Fibroblast of the aortic adventitia (primary cell): ENCODE measurements at regions not wholly inside any gene's neighbourhood (a gene's known extent, or its start where the extent isn't known, plus 50 kb on each side); places are given as distances from the start of the nearest gene placed in this dataset.
"Not testable (repeated sequence)": the region's sequence is repeated elsewhere in the genome, so short reads cannot be mapped to it uniquely, and the experiment has no call there.

Experiments used
- DNase-seq: peaks from one replicate; pipeline ENCODE4 v3.0.0-alpha.2; 2010; ENCODE audit warnings: low read depth
- H3K4me3 ChIP-seq: 2 replicates; pipeline ENCODE4 v1.5.1; 2011; ENCODE audit warnings: low read depth, mild to moderate bottlenecking, control low read depth, low read length, moderate library complexity
- TF ChIP-seq, protein P1 (sequence below): IDR thresholded peaks from 2 replicates; pipeline ENCODE4 v1.5.1; 2011; ENCODE audit warnings: mild to moderate bottlenecking, low read length, control low read depth, inconsistent platforms; ENCODE audit not compliant: insufficient read depth

DNA sequence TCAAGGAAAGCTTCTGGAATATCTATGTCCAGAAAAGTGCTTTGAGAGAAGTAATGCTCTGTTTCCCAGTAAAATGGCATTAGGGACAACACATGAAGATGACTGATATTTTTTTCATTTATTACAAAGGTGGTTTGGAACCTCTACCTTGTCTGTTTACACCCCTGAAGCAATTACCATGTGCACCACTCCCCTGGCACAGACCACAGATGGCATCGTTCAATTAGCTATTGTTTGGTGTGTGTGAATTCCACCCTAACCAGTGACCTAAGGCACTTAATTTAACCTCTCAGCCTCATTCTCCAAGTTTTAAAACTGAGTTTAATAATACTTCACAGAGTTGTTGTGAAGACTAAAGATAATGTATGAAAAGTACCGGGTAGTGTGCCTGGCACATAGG is 127.6 kb upstream of the BMAL1 start:
- TF ChIP-seq, protein P1, sequence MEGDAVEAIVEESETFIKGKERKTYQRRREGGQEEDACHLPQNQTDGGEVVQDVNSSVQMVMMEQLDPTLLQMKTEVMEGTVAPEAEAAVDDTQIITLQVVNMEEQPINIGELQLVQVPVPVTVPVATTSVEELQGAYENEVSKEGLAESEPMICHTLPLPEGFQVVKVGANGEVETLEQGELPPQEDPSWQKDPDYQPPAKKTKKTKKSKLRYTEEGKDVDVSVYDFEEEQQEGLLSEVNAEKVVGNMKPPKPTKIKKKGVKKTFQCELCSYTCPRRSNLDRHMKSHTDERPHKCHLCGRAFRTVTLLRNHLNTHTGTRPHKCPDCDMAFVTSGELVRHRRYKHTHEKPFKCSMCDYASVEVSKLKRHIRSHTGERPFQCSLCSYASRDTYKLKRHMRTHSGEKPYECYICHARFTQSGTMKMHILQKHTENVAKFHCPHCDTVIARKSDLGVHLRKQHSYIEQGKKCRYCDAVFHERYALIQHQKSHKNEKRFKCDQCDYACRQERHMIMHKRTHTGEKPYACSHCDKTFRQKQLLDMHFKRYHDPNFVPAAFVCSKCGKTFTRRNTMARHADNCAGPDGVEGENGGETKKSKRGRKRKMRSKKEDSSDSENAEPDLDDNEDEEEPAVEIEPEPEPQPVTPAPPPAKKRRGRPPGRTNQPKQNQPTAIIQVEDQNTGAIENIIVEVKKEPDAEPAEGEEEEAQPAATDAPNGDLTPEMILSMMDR = no peak
- no peak for DNase-seq
- no peak overlapping the region for H3K4me3 ChIP-seq

DNA sequence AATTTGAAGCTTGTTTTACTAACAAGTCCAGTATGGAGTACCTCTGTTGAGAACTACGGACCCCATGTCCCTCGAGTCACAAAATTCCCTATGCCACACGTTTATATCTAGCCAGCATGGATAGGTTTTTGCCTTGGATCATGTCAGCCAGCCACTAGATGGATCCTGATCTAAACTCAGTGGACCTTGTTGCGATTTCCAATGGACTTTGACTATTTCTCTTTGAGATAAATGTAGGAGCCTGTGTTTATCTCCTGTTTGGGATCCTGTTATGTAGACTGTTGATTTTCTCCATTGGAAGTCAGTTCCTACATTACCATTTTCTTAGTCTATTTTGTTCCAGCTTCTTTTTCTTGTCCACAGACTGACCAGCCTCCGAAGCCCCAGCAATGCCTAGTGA is 127.1 kb upstream of the BMAL1 start:
- DNase-seq = no peak
- TF ChIP-seq, protein P1 = no peak
- H3K4me3 ChIP-seq = no peak overlapping the region

DNA sequence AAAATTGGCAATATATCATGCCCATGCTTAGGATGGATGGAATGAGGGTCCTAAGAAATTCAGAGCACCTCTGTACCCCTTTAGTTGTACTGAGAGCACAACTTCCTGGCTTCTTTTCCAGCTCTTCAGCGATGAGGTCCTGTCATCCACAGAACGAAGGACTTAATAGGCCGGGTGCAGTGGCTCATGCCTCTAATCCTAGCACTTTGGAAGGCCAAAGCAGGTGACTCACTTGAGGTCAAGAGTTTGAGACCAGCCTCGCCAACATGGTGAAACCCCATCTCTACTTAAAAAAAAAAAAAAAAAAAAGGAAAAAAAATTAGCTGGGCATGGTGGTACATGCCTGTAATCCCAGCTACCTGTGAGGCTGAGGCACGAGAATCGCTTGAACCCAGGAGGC is 125.3 kb upstream of the BMAL1 start:
- no peak overlapping the region for H3K4me3 ChIP-seq
- TF ChIP-seq, protein P1 = no peak
- no peak for DNase-seq

DNA sequence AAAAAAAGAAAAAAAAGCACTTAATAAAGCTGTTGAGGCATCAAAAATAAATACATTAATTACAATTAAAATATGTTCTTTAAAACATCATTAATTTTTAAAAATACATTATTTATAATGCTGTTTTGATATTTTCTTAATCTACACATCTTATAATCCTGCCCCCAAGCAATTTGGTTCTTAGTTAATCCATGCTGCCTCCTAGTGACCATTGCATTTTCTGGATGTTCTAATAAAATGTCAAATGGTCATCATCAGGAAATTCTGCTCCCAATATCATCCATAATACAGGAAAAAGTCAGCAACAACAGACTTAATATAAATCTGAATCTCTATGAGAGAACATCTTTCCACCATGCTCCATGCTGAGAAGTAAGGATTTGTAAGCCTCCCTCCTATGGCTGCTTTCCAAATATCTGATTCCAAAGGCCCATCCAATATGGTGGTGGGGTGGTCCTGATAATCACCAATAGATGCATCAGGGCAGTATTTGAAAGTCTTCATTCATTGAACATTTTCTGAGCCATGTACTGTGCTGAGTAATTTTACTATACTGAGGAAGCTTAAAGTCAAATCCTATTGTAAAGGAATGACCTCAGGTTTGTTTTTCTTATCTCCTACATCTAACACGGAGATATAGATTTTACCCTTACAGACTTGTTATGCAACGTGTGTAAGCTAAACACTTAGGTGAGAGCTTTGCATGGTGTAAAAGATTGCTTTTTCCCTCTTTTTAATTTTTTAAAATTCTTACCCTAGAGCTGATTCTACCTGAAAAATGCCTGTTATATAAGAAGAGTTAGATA is 124.7 kb upstream of the BMAL1 start:
- DNase-seq = peak; percentile 67
- TF ChIP-seq, protein P1 = peak; percentile 60
- no peak overlapping the region for H3K4me3 ChIP-seq

DNA sequence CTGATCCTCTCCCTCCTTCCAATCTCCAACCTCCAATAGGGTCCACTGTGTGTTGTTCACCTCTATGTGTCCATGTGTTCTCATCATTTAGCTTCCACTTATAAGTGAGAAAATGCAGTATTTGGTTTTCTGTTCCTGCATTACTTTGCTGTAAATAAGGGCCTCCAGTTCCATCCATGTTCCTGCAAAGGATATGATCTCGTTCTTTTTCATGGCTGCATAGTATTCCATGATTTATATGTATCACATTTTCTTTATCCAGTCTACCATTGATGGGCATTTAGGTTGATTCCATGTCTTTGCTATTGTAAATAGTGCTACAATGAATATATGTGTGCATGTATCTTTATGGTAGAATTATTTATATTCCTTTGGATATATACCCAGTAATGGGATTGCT is 123.2 kb upstream of the BMAL1 start:
- not testable (repeated sequence) for DNase-seq

DNA sequence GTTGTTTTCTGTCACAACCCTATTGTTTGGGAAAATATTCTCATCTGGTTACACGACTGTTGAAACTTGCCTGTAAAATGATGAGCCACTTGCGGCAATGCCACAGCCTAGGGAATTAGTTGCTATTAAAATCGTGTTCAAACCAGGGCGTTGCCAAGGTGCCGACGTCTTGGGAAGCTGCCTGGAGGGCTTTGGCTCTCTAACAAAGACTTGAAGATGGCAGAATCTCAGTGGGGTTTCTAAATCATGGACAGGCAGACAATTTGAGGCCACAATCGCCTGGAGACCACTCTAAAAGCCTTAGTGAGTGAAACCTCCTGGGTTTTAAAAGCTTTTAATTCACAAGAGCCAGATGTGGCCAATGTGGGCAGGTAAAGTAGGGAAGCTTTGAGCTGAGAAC is 117.2 kb upstream of the BMAL1 start:
- no peak for DNase-seq
- TF ChIP-seq, protein P1 = no peak
- H3K4me3 ChIP-seq = no peak overlapping the region

More for the DNA sequence above, 123.2 kb upstream of the BMAL1 start:
- not testable (repeated sequence) for H3K4me3 ChIP-seq

DNA sequence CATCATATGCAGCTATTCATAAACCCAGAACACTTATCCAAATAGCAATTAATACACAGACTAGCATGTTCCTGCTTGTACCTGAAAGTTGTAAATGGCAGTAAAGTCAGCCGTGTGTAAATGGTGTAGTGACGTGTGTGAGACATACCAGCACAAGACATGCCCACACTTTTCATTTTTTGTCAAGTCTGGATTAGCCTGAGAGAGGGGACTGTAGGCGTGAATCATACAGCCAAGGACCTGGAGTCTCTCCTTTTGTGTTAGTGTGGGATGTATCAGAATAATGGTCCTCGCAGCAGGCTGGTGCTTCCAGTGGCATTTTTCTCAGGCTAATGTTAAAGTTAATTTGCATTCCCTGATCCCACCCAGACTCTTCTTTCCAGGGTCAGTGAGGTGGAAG is 116.8 kb upstream of the BMAL1 start:
- H3K4me3 ChIP-seq = no peak overlapping the region
- DNase-seq = no peak
- TF ChIP-seq, protein P1 = no peak
